B cell (primary cell): ENCODE measurements at regions not wholly inside any gene's neighbourhood (a gene's known extent, or its start where the extent isn't known, plus 50 kb on each side); places are given as distances from the start of the nearest gene placed in this dataset.

Experiments used
- ATAC-seq: fragments of 200-7000 bp; cut with Tn5 transposase; one replicate; pipeline ENCODE4 v1.10.0; 2021; ENCODE audit warnings: low read depth, mild to moderate bottlenecking, moderate number of reproducible peaks, moderate library complexity
- CTCF ChIA-PET: fragments of 350-600 bp; sonication (Branson Sonifier 250); formaldehyde crosslinking; loops from one replicate; lab custom pipeline; 2021; ENCODE audit warnings: antibody characterized with exemption, inconsistent platforms; lab: Charles Lee
- POLR2A ChIA-PET: fragments of 350-600 bp; sonication (Branson Sonifier 250); formaldehyde crosslinking; loops from one replicate; lab custom pipeline; 2021; ENCODE audit warnings: antibody characterized with exemption; lab: Charles Lee
- DNase-seq: peaks from one replicate; pipeline ENCODE4 v3.0.0; 2013
- H2AFZ ChIP-seq: 2 replicates; pipeline ENCODE4 v1.6.1; 2012; ENCODE audit warnings: mild to moderate bottlenecking, low read depth, low read length; ENCODE audit not compliant: insufficient read depth, poor library complexity, severe bottlenecking
- H3K27ac ChIP-seq, 2 donors: 1 replicate in 1 of 2; 2 replicates in 1 of 2; pipeline ENCODE4 v1.5.1; 2012 to 2013; ENCODE audit warnings: low read length in 2 of 2, mild to moderate bottlenecking in 2 of 2, moderate library complexity in 1 of 2
- H3K27me3 ChIP-seq, 4 experiments: fragments of 200-600 bp in 1 of 4; sonication (generic) in 1 of 4; replicated peaks in 1 of 4; 1 replicate in 2 of 4; 2 replicates in 2 of 4; pipeline versions ENCODE4 v1.6.1 to v1.7.0; 2013 to 2016; ENCODE audit warnings: low read length in 3 of 4, mild to moderate bottlenecking in 2 of 4, mixed read lengths in 1 of 4, moderate library complexity in 1 of 4; ENCODE audit not compliant: insufficient read depth in 4 of 4, control insufficient read depth in 3 of 4; ENCODE audit errors: control extremely low read depth in 1 of 4
- H3K36me3 ChIP-seq, 2 experiments: replicated peaks in 1 of 2; 1 replicate in 1 of 2; 2 replicates in 1 of 2; pipeline versions ENCODE4 v1.6.1 to v1.7.1; 2013; ENCODE audit warnings: low read length in 1 of 2; ENCODE audit not compliant: insufficient read depth in 2 of 2, control insufficient read depth in 1 of 2; ENCODE audit errors: control extremely low read depth in 1 of 2, extremely low read depth in 1 of 2
- H3K4me1 ChIP-seq, 2 donors: fragments of 200-600 bp in 1 of 2; sonication (generic) in 1 of 2; 1 replicate in 1 of 2; 2 replicates in 1 of 2; pipeline versions ENCODE4 v1.5.1 to v1.6.1; 2013 to 2017; ENCODE audit warnings: low read length in 2 of 2; ENCODE audit not compliant: control insufficient read depth in 2 of 2, insufficient read depth in 2 of 2
- H3K4me2 ChIP-seq: replicated peaks from 2 replicates; pipeline ENCODE3; 2012; ENCODE audit warnings: mild to moderate bottlenecking, low read depth, low read length; ENCODE audit not compliant: poor library complexity, severe bottlenecking
- H3K4me3 ChIP-seq, 5 experiments: fragments of 200-600 bp in 1 of 5; sonication (generic) in 1 of 5; 1 replicate in 3 of 5; 2 replicates in 2 of 5; pipeline versions ENCODE4 v1.5.1 to v1.7.0; 2011 to 2016; ENCODE audit warnings: low read length in 4 of 5, mild to moderate bottlenecking in 4 of 5, low read depth in 2 of 5, control low read depth in 1 of 5, moderate library complexity in 1 of 5; ENCODE audit not compliant: insufficient read depth in 1 of 5; ENCODE audit errors: control extremely low read depth in 1 of 5, extremely low read depth in 1 of 5
- H3K79me2 ChIP-seq: fragments of 200-600 bp; sonication (generic); one replicate; pipeline ENCODE4 v1.6.0; 2016; ENCODE audit warnings: low read length; ENCODE audit not compliant: control insufficient read depth, insufficient read depth
- H3K9ac ChIP-seq: fragments of 200-600 bp; sonication (generic); 2 replicates; pipeline ENCODE4 v1.6.1; 2017; ENCODE audit warnings: mild to moderate bottlenecking, low read length, moderate library complexity
- H3K9me3 ChIP-seq, 3 donors: one replicate each; pipeline versions ENCODE4 v1.6.1 to v1.7.1; 2013; ENCODE audit warnings: low read length in 2 of 3; ENCODE audit not compliant: control insufficient read depth in 2 of 3, insufficient read depth in 1 of 3; ENCODE audit errors: control extremely low read depth in 1 of 3
- H4K20me1 ChIP-seq: 2 replicates; pipeline ENCODE4 v1.6.0; 2012; ENCODE audit warnings: mild to moderate bottlenecking, low read length; ENCODE audit not compliant: insufficient read depth, control insufficient read depth, poor library complexity, severe bottlenecking
- H3K27ac Mint-ChIP-seq: one replicate; pipeline ENCODE4 v1.8.0; 2021; ENCODE audit warnings: mixed read lengths
- H3K27me3 Mint-ChIP-seq: one replicate; pipeline ENCODE4 v1.8.0; 2021; ENCODE audit warnings: mixed read lengths
- H3K4me1 Mint-ChIP-seq: one replicate; pipeline ENCODE4 v1.8.0; 2021; ENCODE audit warnings: mixed read lengths
- H3K4me3 Mint-ChIP-seq: one replicate; pipeline ENCODE4 v1.8.0; 2021; ENCODE audit warnings: mixed read lengths
- H3K9me3 Mint-ChIP-seq: one replicate; pipeline ENCODE4 v1.8.0; 2022; ENCODE audit warnings: mixed read lengths; ENCODE audit not compliant: insufficient read depth
- CTCF ChIP-seq: fragments of 200-600 bp; IDR thresholded peaks from one replicate; pipeline ENCODE4 v1.8.0; 2022; ENCODE audit warnings: antibody characterized with exemption, mild to moderate bottlenecking
- EZH2 ChIP-seq: IDR thresholded peaks from 2 replicates; pipeline ENCODE4 v1.6.1; 2012; ENCODE audit warnings: borderline replicate concordance, low read depth, mild to moderate bottlenecking, moderate library complexity, low read length; ENCODE audit not compliant: insufficient read depth, poor library complexity, severe bottlenecking
- WGBS: methylation state at CpG from one replicate; pipeline ENCODE4 v1.1.5; 2013; ENCODE audit warnings: missing lambda C conversion rate; ENCODE audit not compliant: insufficient coverage; 5-methylcytosine and 5-hydroxymethylcytosine counted together
- intact Hi-C: fragments of 100-400 bp; cut with micrococcal nuclease; formaldehyde crosslinking; loops from one replicate; pipeline ENCODE4 v1.10.0; 2022

GRCh38 chr4:181685911-181686310, 557.3 kb upstream of the TENM3 start:
- WGBS: 88% methylated on average over 3 of the region's 4 CpGs

GRCh38 chr4:181687116-181687515, 556.1 kb upstream of the TENM3 start:
- ChIA-PET CTCF (no interaction called here), POLR2A (no interaction called here)
- Histone ChIP-seq H3K79me2 (no peaks in the 10 kb centered on the region), H3K9ac (no peak overlapping the region), H3K27ac (no peak overlapping the region), H4K20me1 (no peaks in the 10 kb centered on the region), H3K4me1 (no peaks in the 10 kb centered on the region), H2AFZ (no peak overlapping the region), H3K4me3 (no peak overlapping the region), H3K4me2 (no peak overlapping the region), H3K27me3 (no peaks in the 10 kb centered on the region), H3K9me3 (no peaks in the 10 kb centered on the region), H3K36me3 (no peaks in the 10 kb centered on the region)
- Mint-ChIP-seq H3K9me3 (no peaks in the 10 kb centered on the region), H3K27me3 (no peaks in the 10 kb centered on the region), H3K27ac (no peak overlapping the region), H3K4me1 (no peaks in the 10 kb centered on the region), H3K4me3 (no peak overlapping the region)
- intact Hi-C loops: no loop called here
- no peak for DNase-seq
- no peak for TF ChIP-seq CTCF
- no peak for TF ChIP-seq EZH2
- no peak for ATAC-seq
- 44% methylated on average over 1 of the region's 4 CpGs for WGBS

More at GRCh38 chr4:181685911-181686310, 557.3 kb upstream of the TENM3 start:
- Histone ChIP-seq H3K9ac (no peak overlapping the region), H3K27me3 (no peaks in the 10 kb centered on the region), H3K36me3 (no peaks in the 10 kb centered on the region), H3K27ac (no peak overlapping the region), H3K4me1 (no peaks in the 10 kb centered on the region), H3K4me3 (no peak overlapping the region), H3K4me2 (no peak overlapping the region), H4K20me1 (no peaks in the 10 kb centered on the region), H3K9me3 (no peaks in the 10 kb centered on the region), H2AFZ (no peak overlapping the region), H3K79me2 (no peaks in the 10 kb centered on the region)
- TF ChIP-seq CTCF: no peak
- no peak for TF ChIP-seq EZH2
- Mint-ChIP-seq H3K4me1 (no peaks in the 10 kb centered on the region), H3K9me3 (no peaks in the 10 kb centered on the region), H3K27me3 (no peaks in the 10 kb centered on the region), H3K27ac (no peak overlapping the region), H3K4me3 (no peak overlapping the region)
- no peak for DNase-seq
- ChIA-PET CTCF (no interaction called here), POLR2A (no interaction called here)
- intact Hi-C loops: no loop called here
- ATAC-seq: no peak
